ENCODE measurements at regions not wholly inside any gene's neighbourhood (a gene's known extent, or its start where the extent isn't known, plus 50 kb on each side); places are given as distances from the start of the nearest gene placed in this dataset.

DNA sequence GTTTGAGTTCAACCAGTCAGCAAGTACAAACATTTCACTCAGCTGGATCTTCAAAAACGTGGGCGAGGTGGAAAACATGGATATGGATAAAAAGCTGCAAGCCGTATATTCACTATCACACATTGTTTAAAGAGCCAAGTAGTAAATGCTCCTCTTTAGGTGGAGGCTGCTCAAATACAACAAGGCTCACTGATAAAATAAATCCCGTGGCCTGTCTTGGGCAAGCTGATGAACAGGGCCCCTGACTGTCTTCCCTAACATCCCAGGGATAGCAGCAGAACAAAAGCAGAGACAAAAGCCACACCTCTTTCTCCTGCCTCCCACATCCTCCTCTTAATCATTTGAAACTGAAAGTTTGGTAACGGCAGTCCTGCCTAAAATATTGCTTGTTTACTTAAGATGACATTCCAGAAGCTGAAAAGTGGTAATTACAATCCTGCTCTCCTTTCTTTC, 357.7 kb downstream of the TTLL7 start:
- TF ChIP-seq, protein P1, sequence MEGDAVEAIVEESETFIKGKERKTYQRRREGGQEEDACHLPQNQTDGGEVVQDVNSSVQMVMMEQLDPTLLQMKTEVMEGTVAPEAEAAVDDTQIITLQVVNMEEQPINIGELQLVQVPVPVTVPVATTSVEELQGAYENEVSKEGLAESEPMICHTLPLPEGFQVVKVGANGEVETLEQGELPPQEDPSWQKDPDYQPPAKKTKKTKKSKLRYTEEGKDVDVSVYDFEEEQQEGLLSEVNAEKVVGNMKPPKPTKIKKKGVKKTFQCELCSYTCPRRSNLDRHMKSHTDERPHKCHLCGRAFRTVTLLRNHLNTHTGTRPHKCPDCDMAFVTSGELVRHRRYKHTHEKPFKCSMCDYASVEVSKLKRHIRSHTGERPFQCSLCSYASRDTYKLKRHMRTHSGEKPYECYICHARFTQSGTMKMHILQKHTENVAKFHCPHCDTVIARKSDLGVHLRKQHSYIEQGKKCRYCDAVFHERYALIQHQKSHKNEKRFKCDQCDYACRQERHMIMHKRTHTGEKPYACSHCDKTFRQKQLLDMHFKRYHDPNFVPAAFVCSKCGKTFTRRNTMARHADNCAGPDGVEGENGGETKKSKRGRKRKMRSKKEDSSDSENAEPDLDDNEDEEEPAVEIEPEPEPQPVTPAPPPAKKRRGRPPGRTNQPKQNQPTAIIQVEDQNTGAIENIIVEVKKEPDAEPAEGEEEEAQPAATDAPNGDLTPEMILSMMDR (IDR thresholded peaks at IDR 0.05 in 4 of 5, conservative IDR thresholded peaks at IDR 0.05 in 1 of 5): no peak
- TF ChIP-seq POLR2A (IDR thresholded peaks at IDR 0.05): no peak

Measured in gastrocnemius medialis (tissue), 4 donors.